HepG2 (cell line): ENCODE measurements at regions not wholly inside any gene's neighbourhood (a gene's known extent, or its start where the extent isn't known, plus 50 kb on each side); places are given as distances from the start of the nearest gene placed in this dataset.
A peak's percentile ranks its signal among the peaks of the same experiment; 100 is the strongest.

ENCODE experiments used
- ATAC-seq: fragments of 200-7000 bp; cut with Tn5 transposase; 3 replicates; pipeline ENCODE4 v1.9.1; 2020; ENCODE audit warnings: mild to moderate bottlenecking, moderate library complexity
- BruUV-seq: library from RNA; stranded (reverse); fragments of 400-500 nt; replicated peaks from 2 replicates; lab custom pipeline; 2021; lab: Mats Ljungman, UMichigan
- CTCF ChIA-PET: fragments of 300-600 bp; formaldehyde crosslinking; extraction: SDS; loops from one replicate; lab custom pipeline; 2021; ENCODE audit warnings: low total read pairs, inconsistent platforms, low intra/inter-chr PET ratio; lab: Yijun Ruan, JAX
- POLR2A ChIA-PET: fragments of 350-600 bp; sonication (Branson Sonifier 250); formaldehyde crosslinking; loops from one replicate; lab custom pipeline; 2020; ENCODE audit warnings: antibody characterized with exemption, inconsistent platforms; lab: Yijun Ruan, JAX
- DNase-seq: peaks from one replicate; pipeline ENCODE4 v3.0.0-alpha.2; 2015; ENCODE audit warnings: low spot score
- FAIRE-seq: peaks from 3 replicates; lab custom pipeline; 2011; peaks lifted over from hg19 to GRCh38; lab: Jason Lieb, UNC
- H2AFZ ChIP-seq: one replicate; pipeline ENCODE4 v1.6.1; 2011; ENCODE audit warnings: low read length, inconsistent platforms
- H3K27ac ChIP-seq: fragments of 300-600 bp; 3 replicates; pipeline ENCODE4 v1.8.0; 2011; ENCODE audit warnings: mixed run types, mild to moderate bottlenecking, mixed read lengths, low read length, inconsistent platforms; ENCODE audit not compliant: insufficient read depth; ENCODE audit errors: extremely low read length
- H3K27me3 ChIP-seq, 2 experiments: fragments of 200-600 bp in 1 of 2; 2 replicates in 1 of 2; 3 replicates in 1 of 2; pipeline versions ENCODE4 v1.6.0 to v1.8.0; 2011; ENCODE audit warnings: low read length in 2 of 2, mild to moderate bottlenecking in 2 of 2, moderate library complexity in 2 of 2, inconsistent platforms in 1 of 2; ENCODE audit not compliant: insufficient read depth in 2 of 2, control insufficient read depth in 1 of 2
- H3K36me3 ChIP-seq, 2 experiments: fragments of 200-600 bp in 1 of 2; replicated peaks in 1 of 2; 2 replicates in 1 of 2; 3 replicates in 1 of 2; pipeline versions ENCODE4 v1.5.1 to v1.8.0; 2011; ENCODE audit warnings: low read length in 2 of 2, inconsistent platforms in 1 of 2; ENCODE audit not compliant: insufficient read depth in 2 of 2, control insufficient read depth in 1 of 2
- H3K4me1 ChIP-seq: 2 replicates; pipeline ENCODE4 v1.5.1; 2012; ENCODE audit warnings: low read length, inconsistent platforms; ENCODE audit not compliant: insufficient read depth
- H3K4me2 ChIP-seq: 2 replicates; pipeline ENCODE4 v1.6.0; 2011; ENCODE audit warnings: low read depth, low read length, inconsistent platforms
- H3K4me3 ChIP-seq, 3 experiments: fragments of 200-600 bp in 1 of 3; sonication (generic), shearing (Covaris generic) in 1 of 3; replicated peaks in 1 of 3; 2 replicates each; pipeline ENCODE4 v1.5.1; 2011 to 2016; ENCODE audit warnings: low read length in 3 of 3, inconsistent platforms in 2 of 3, low read depth in 2 of 3, mild to moderate bottlenecking in 2 of 3, control low read depth in 1 of 3, mixed read lengths in 1 of 3; ENCODE audit not compliant: insufficient read depth in 1 of 3
- H3K79me2 ChIP-seq: one replicate; pipeline ENCODE4 v1.6.1; 2011; ENCODE audit warnings: low read length, inconsistent platforms; ENCODE audit not compliant: insufficient read depth
- H3K9ac ChIP-seq: 2 replicates; pipeline ENCODE4 v1.6.0; 2011; ENCODE audit warnings: mild to moderate bottlenecking, low read depth, low read length, inconsistent platforms; ENCODE audit not compliant: insufficient read depth
- H3K9me3 ChIP-seq: 2 replicates; pipeline ENCODE4 v1.5.1; 2012; ENCODE audit warnings: mild to moderate bottlenecking, low read length
- H4K20me1 ChIP-seq: 2 replicates; pipeline ENCODE4 v1.6.0; 2011; ENCODE audit warnings: inconsistent platforms, mild to moderate bottlenecking, low read length, moderate library complexity; ENCODE audit not compliant: insufficient read depth
- CCAR2 ChIP-seq: fragments of 200-400 bp; formaldehyde crosslinking; optimal IDR thresholded peaks from 2 replicates; pipeline ENCODE3; 2018; ENCODE audit warnings: low read depth, mild to moderate bottlenecking, low read length, moderate library complexity
- CEBPB ChIP-seq: IDR thresholded peaks from 2 replicates; pipeline ENCODE4 v1.6.1; 2011; ENCODE audit warnings: low read depth, low read length, improper control_type of control experiment, borderline replicate concordance
- IRF9 ChIP-seq: sonication (generic); formaldehyde crosslinking; IDR thresholded peaks from 2 replicates; pipeline ENCODE4 v1.8.0; 2022; ENCODE audit warnings: missing genetic modification reagents, mild to moderate bottlenecking, borderline replicate concordance
- SYNCRIP ChIP-seq: fragments of 200-400 bp; formaldehyde crosslinking; IDR thresholded peaks from 2 replicates; pipeline ENCODE4 v1.6.1; 2018; ENCODE audit warnings: mild to moderate bottlenecking, low read depth, low read length; ENCODE audit not compliant: insufficient read depth
- XBP1 ChIP-seq: sonication (generic); formaldehyde crosslinking; IDR thresholded peaks from 2 replicates; pipeline ENCODE4 v1.5.0; 2020; ENCODE audit warnings: missing genetic modification reagents
- ZBTB42 ChIP-seq: sonication (generic); formaldehyde crosslinking; IDR thresholded peaks from 2 replicates; pipeline ENCODE4 v1.5.0; 2020; ENCODE audit warnings: mild to moderate bottlenecking, missing genetic modification reagents
- WGBS: methylation state at CpG from one replicate; pipeline ENCODE4 v1.1.6; 2017; ENCODE audit warnings: low lambda C conversion rate; 5-methylcytosine and 5-hydroxymethylcytosine counted together
- in situ Hi-C: cut with HindIII; loops from 2 replicates; pipeline ENCODE4 v1.10.0; 2017; ENCODE audit warnings: low pct_unique_long_range_greater_than_20kb; ENCODE audit not compliant: extremely low pct_ligation_motif_present
- intact Hi-C: fragments of 100-400 bp; cut with micrococcal nuclease; formaldehyde crosslinking; loops from one replicate; pipeline ENCODE4 v1.10.0; 2022; ENCODE audit not compliant: unreplicated experiment
- TF ChIP-seq, protein P1 (sequence below): sonication (generic); formaldehyde crosslinking; IDR thresholded peaks from 2 replicates; pipeline ENCODE4 v1.4.0; 2020; ENCODE audit warnings: missing genetic modification reagents, borderline replicate concordance

GRCh38 chr16:88281858-88282563 lies 100.7 kb upstream of the ZNF469 start:
- H3K79me2 ChIP-seq, result no peaks in the 10 kb centered on the region
- DNase-seq (no peak), ATAC-seq (no peak; the same call in 2 of the 3 replicates), FAIRE-seq (no peak)
- H4K20me1 ChIP-seq, result no peaks in the 10 kb centered on the region
- no peak overlapping the region for H3K4me2 ChIP-seq
- intact Hi-C loops (no loop called here), in situ Hi-C loops (no loop called here)
- TF ChIP-seq XBP1 (CRISPR knock-in tag) (no peak), ZBTB42 (CRISPR knock-in tag) (no peak), CCAR2 (no peak), SYNCRIP (no peak), CEBPB (0 out of 2 replicates have a peak, but pooled peaks have one; percentile 8), IRF9 (CRISPR knock-in tag) (no peak)
- TF ChIP-seq, protein P1, sequence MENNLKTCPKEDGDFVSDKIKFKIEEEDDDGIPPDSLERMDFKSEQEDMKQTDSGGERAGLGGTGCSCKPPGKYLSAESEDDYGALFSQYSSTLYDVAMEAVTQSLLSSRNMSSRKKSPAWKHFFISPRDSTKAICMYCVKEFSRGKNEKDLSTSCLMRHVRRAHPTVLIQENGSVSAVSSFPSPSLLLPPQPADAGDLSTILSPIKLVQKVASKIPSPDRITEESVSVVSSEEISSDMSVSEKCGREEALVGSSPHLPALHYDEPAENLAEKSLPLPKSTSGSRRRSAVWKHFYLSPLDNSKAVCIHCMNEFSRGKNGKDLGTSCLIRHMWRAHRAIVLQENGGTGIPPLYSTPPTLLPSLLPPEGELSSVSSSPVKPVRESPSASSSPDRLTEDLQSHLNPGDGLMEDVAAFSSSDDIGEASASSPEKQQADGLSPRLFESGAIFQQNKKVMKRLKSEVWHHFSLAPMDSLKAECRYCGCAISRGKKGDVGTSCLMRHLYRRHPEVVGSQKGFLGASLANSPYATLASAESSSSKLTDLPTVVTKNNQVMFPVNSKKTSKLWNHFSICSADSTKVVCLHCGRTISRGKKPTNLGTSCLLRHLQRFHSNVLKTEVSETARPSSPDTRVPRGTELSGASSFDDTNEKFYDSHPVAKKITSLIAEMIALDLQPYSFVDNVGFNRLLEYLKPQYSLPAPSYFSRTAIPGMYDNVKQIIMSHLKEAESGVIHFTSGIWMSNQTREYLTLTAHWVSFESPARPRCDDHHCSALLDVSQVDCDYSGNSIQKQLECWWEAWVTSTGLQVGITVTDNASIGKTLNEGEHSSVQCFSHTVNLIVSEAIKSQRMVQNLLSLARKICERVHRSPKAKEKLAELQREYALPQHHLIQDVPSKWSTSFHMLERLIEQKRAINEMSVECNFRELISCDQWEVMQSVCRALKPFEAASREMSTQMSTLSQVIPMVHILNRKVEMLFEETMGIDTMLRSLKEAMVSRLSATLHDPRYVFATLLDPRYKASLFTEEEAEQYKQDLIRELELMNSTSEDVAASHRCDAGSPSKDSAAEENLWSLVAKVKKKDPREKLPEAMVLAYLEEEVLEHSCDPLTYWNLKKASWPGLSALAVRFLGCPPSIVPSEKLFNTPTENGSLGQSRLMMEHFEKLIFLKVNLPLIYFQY (CRISPR knock-in tag), result no peak
- H3K9ac ChIP-seq, result no peak overlapping the region
- H2AFZ ChIP-seq, result no peak overlapping the region
- CTCF ChIA-PET, result no interaction called here
- no peaks in the 10 kb centered on the region for H3K36me3 ChIP-seq
- H3K27ac ChIP-seq, result no peak overlapping the region
- WGBS, result 17% methylated on average over 9 of the region's 9 CpGs
- no peak overlapping the region for H3K4me3 ChIP-seq
- POLR2A ChIA-PET, result no interaction called here
- peaks cover 15% of the 10 kb centered on the region for H3K9me3 ChIP-seq
- peaks cover 8 to 12% of the 10 kb centered on the region in 2 experiments; a peak in 2 of 5 replicates for H3K27me3 ChIP-seq
- BruUV-seq, result no TSS peak
- no peaks in the 10 kb centered on the region for H3K4me1 ChIP-seq
